H1 (cell line): ENCODE measurements at regions not wholly inside any gene's neighbourhood (a gene's known extent, or its start where the extent isn't known, plus 50 kb on each side); places are given as distances from the start of the nearest gene placed in this dataset.

Experiments used
- CTCF ChIA-PET: fragments of 300-600 bp; sonication (Branson Sonifier 250); formaldehyde crosslinking; loops from one replicate; lab custom pipeline; 2021; ENCODE audit not compliant: partially characterized antibody; lab: Charles Lee
- POLR2A ChIA-PET: fragments of 300-600 bp; sonication (Branson Sonifier 250); formaldehyde crosslinking; loops from one replicate; lab custom pipeline; 2021; ENCODE audit warnings: inconsistent platforms; ENCODE audit not compliant: partially characterized antibody; lab: Charles Lee
- DNase-seq, 2 experiments: peaks; one replicate each; pipeline versions ENCODE4 v3.0.0 to v3.0.0-alpha.2; 2010 to 2022; ENCODE audit warnings: low spot score in 2 of 2, low read depth in 1 of 2, mixed read lengths in 1 of 2
- FAIRE-seq: peaks from 2 replicates; lab custom pipeline; 2011; peaks lifted over from hg19 to GRCh38; lab: Jason Lieb, UNC
- H2AFZ ChIP-seq: 2 replicates; pipeline ENCODE4 v1.8.1; 2012; ENCODE audit warnings: low read length, inconsistent platforms
- H2AK5ac ChIP-seq: 2 replicates; pipeline ENCODE4 v1.6.1; 2013; ENCODE audit warnings: low read depth, low read length
- H2BK120ac ChIP-seq: replicated peaks from 2 replicates; pipeline ENCODE3; 2013; ENCODE audit warnings: low read depth, low read length, inconsistent platforms
- H2BK12ac ChIP-seq: 2 replicates; pipeline ENCODE4 v1.6.1; 2013; ENCODE audit warnings: low read depth, low read length
- H2BK15ac ChIP-seq: 2 replicates; pipeline ENCODE4 v1.6.1; 2013; ENCODE audit warnings: low read length
- H2BK20ac ChIP-seq: 2 replicates; pipeline ENCODE4 v1.6.1; 2013; ENCODE audit warnings: low read length
- H2BK5ac ChIP-seq: 2 replicates; pipeline ENCODE4 v1.6.1; 2013; ENCODE audit warnings: low read depth, low read length
- H3K14ac ChIP-seq: 2 replicates; pipeline ENCODE4 v1.6.1; 2013; ENCODE audit warnings: inconsistent platforms; ENCODE audit not compliant: insufficient read length
- H3K18ac ChIP-seq: 2 replicates; pipeline ENCODE4 v1.6.1; 2013; ENCODE audit warnings: low read length; ENCODE audit errors: extremely low read depth
- H3K23ac ChIP-seq: 2 replicates; pipeline ENCODE4 v1.6.1; 2013; ENCODE audit warnings: inconsistent platforms; ENCODE audit not compliant: insufficient read length
- H3K23me2 ChIP-seq: 2 replicates; pipeline ENCODE4 v1.6.1; 2013; ENCODE audit warnings: low read depth, low read length
- H3K27ac ChIP-seq: 2 replicates; pipeline ENCODE4 v1.6.1; 2011; ENCODE audit warnings: low read depth, low read length, inconsistent platforms
- H3K27me3 ChIP-seq, 4 experiments: replicated peaks in 1 of 4; 1 replicate in 1 of 4; 2 replicates in 3 of 4; pipeline versions ENCODE4 v1.6.1 to v1.8.1; 2011 to 2013; ENCODE audit warnings: low read length in 3 of 4, mild to moderate bottlenecking in 3 of 4, inconsistent platforms in 2 of 4, mixed read lengths in 2 of 4, moderate library complexity in 1 of 4; ENCODE audit not compliant: control insufficient read depth in 3 of 4, insufficient read depth in 3 of 4; ENCODE audit errors: extremely low read depth in 1 of 4
- H3K36me3 ChIP-seq, 4 experiments: 2 replicates each; pipeline versions ENCODE4 v1.6.1 to v1.8.1; 2011 to 2013; ENCODE audit warnings: mild to moderate bottlenecking in 4 of 4, low read length in 3 of 4, moderate library complexity in 2 of 4, control low read depth in 1 of 4, inconsistent platforms in 1 of 4; ENCODE audit not compliant: insufficient read depth in 4 of 4, control insufficient read depth in 2 of 4
- H3K4ac ChIP-seq: replicated peaks from 2 replicates; pipeline ENCODE3; 2013; ENCODE audit warnings: low read length, low read depth, mixed read lengths, inconsistent platforms; ENCODE audit not compliant: insufficient read length
- H3K4me1 ChIP-seq, 4 experiments: replicated peaks in 1 of 4; 1 replicate in 1 of 4; 2 replicates in 3 of 4; pipeline versions ENCODE4 v1.6.1 to v1.8.1; 2011 to 2013; ENCODE audit warnings: low read length in 3 of 4, inconsistent platforms in 2 of 4, mixed read lengths in 1 of 4; ENCODE audit not compliant: insufficient read depth in 4 of 4, control insufficient read depth in 3 of 4
- H3K4me2 ChIP-seq, 2 experiments: 2 replicates each; pipeline versions ENCODE4 v1.6.1 to v1.8.1; 2011 to 2013; ENCODE audit warnings: low read depth in 2 of 2, low read length in 2 of 2, control low read depth in 1 of 2, inconsistent platforms in 1 of 2, mild to moderate bottlenecking in 1 of 2; ENCODE audit not compliant: insufficient read depth in 1 of 2
- H3K4me3 ChIP-seq, 4 experiments: fragments of 200-600, 300-600 bp in 1 of 4; sonication (generic), shearing (Covaris generic), sonication (Bioruptor Twin) in 1 of 4; 2 replicates each; pipeline versions ENCODE4 v1.5.1 to v1.8.1; 2011 to 2016; ENCODE audit warnings: low read length in 4 of 4, low read depth in 3 of 4, control low read depth in 2 of 4, inconsistent platforms in 2 of 4, mild to moderate bottlenecking in 2 of 4, mixed read lengths in 1 of 4, moderate library complexity in 1 of 4; ENCODE audit not compliant: insufficient read depth in 2 of 4; ENCODE audit errors: extremely low read depth in 1 of 4
- H3K56ac ChIP-seq: replicated peaks from 2 replicates; pipeline ENCODE3; 2013; ENCODE audit warnings: low read depth, mild to moderate bottlenecking, mixed read lengths, low read length, inconsistent platforms; ENCODE audit not compliant: insufficient read length
- H3K79me1 ChIP-seq: 2 replicates; pipeline ENCODE4 v1.6.1; 2013; ENCODE audit warnings: low read depth, low read length, control low read depth
- H3K79me2 ChIP-seq, 2 experiments: 2 replicates each; pipeline versions ENCODE4 v1.6.1 to v1.8.1; 2012 to 2013; ENCODE audit warnings: low read length in 2 of 2, mild to moderate bottlenecking in 2 of 2, inconsistent platforms in 1 of 2; ENCODE audit not compliant: insufficient read depth in 2 of 2, control insufficient read depth in 1 of 2
- H3K9ac ChIP-seq, 4 experiments: replicated peaks in 1 of 4; 1 replicate in 1 of 4; 2 replicates in 3 of 4; pipeline versions ENCODE4 v1.6.1 to v1.8.1; 2011 to 2013; ENCODE audit warnings: low read depth in 3 of 4, low read length in 3 of 4, control low read depth in 2 of 4, mild to moderate bottlenecking in 2 of 4, moderate library complexity in 2 of 4, inconsistent platforms in 1 of 4; ENCODE audit errors: extremely low read depth in 1 of 4
- H3K9me3 ChIP-seq, 2 experiments: 2 replicates each; pipeline versions ENCODE4 v1.6.1 to v1.8.1; 2012 to 2013; ENCODE audit warnings: mild to moderate bottlenecking in 2 of 2, moderate library complexity in 2 of 2, control low read depth in 1 of 2, inconsistent platforms in 1 of 2, low read depth in 1 of 2, low read length in 1 of 2, mixed read lengths in 1 of 2; ENCODE audit not compliant: insufficient read depth in 2 of 2
- H4K20me1 ChIP-seq, 2 experiments: replicated peaks in 1 of 2; 2 replicates each; pipeline versions ENCODE3 to v1.8.1; 2011 to 2013; ENCODE audit warnings: inconsistent platforms in 2 of 2, low read length in 2 of 2, mild to moderate bottlenecking in 1 of 2; ENCODE audit not compliant: insufficient read depth in 2 of 2, control insufficient read depth in 1 of 2
- H4K5ac ChIP-seq: 2 replicates; pipeline ENCODE4 v1.6.1; 2013; ENCODE audit warnings: low read length, low read depth, mixed read lengths, inconsistent platforms; ENCODE audit not compliant: insufficient read length
- H4K8ac ChIP-seq: 2 replicates; pipeline ENCODE4 v1.8.0; 2013; ENCODE audit warnings: mild to moderate bottlenecking, moderate library complexity, low read length, inconsistent platforms; ENCODE audit not compliant: insufficient read depth; ENCODE audit errors: extremely low read depth
- H4K91ac ChIP-seq: replicated peaks from 2 replicates; pipeline ENCODE3; 2013; ENCODE audit warnings: low read length, mixed read lengths, inconsistent platforms; ENCODE audit not compliant: insufficient read length
- CBX5 ChIP-seq: fragments of 300-800, 300-1000 bp; sonication (generic); IDR thresholded peaks from 2 replicates; pipeline ENCODE4 v1.7.1; 2016; ENCODE audit warnings: antibody characterized with exemption, low read length, low read depth
- WGBS, 2 experiments: shearing (Covaris generic) in 1 of 2; methylation state at CpG; one replicate each; pipeline versions ENCODE4 v1.1.6 to v1.1.7; 2013 to 2015; ENCODE audit warnings: low lambda C conversion rate in 2 of 2, mixed read lengths in 2 of 2, inconsistent platforms in 1 of 2, low coverage in 1 of 2, missing lambda C conversion rate in 1 of 2; ENCODE audit not compliant: insufficient replicate concordance in 2 of 2, insufficient coverage in 1 of 2, insufficient read length in 1 of 2; ENCODE audit errors: extremely low coverage in 1 of 2, missing lambda C conversion rate in 1 of 2; 5-methylcytosine and 5-hydroxymethylcytosine counted together

GRCh38 chr1:76729142-76729541, 138.1 kb upstream of the ST6GALNAC5 start:
- FAIRE-seq (no peak), DNase-seq (no peak)
- Histone ChIP-seq H3K23me2 (no peaks in the 10 kb centered on the region), H3K18ac (no peak overlapping the region), H3K79me2 (no peaks in the 10 kb centered on the region), H4K8ac (no peak overlapping the region), H2AK5ac (no peak overlapping the region), H3K4me2 (no peak overlapping the region), H4K5ac (no peak overlapping the region), H2BK120ac (no peak overlapping the region), H3K36me3 (no peaks in the 10 kb centered on the region), H3K4ac (no peak overlapping the region), H2BK12ac (no peak overlapping the region), H3K9ac (no peak overlapping the region), H3K23ac (no peak overlapping the region), H3K9me3 (no peaks in the 10 kb centered on the region), H4K20me1 (no peaks in the 10 kb centered on the region), H3K27ac (no peak overlapping the region), H2AFZ (no peak overlapping the region), H2BK20ac (no peak overlapping the region), H2BK5ac (no peak overlapping the region), H3K27me3 (no peaks in the 10 kb centered on the region), H4K91ac (no peak overlapping the region), H3K14ac (no peak overlapping the region), H3K4me3 (no peak overlapping the region), H3K56ac (no peak overlapping the region), H2BK15ac (no peak overlapping the region), H3K79me1 (no peaks in the 10 kb centered on the region), H3K4me1 (no peaks in the 10 kb centered on the region)
- CTCF ChIA-PET: no interaction called here
- POLR2A ChIA-PET: no interaction called here
- no peak for TF ChIP-seq CBX5
- 95% methylated on average over 3 of the region's 3 CpGs; no CpG with 5 or more reads in 1 of the 2 experiments for WGBS, 2 experiments
